Putamen (tissue), 1 donor: ENCODE measurements at regions not wholly inside any gene's neighbourhood (a gene's known extent, or its start where the extent isn't known, plus 50 kb on each side); places are given as distances from the start of the nearest gene placed in this dataset.

Experiments used
- DNase-seq: peaks from one replicate; pipeline ENCODE4 v3.0.0-alpha.2; 2016; ENCODE audit warnings: low spot score

- DNase-seq, result no peak
These were observed 193.4 kb downstream of the ADAMTS15 start for GRCh38 chr11:130641876-130642275.

GRCh38 chr11:130642994-130643393 lies 194.5 kb downstream of the ADAMTS15 start:
- no peak for DNase-seq

GRCh38 chr11:130644187-130644586 lies 195.7 kb downstream of the ADAMTS15 start:
- DNase-seq, result no peak

- DNase-seq, result no peak
These were observed 196.9 kb downstream of the ADAMTS15 start for GRCh38 chr11:130645164-130645842.

- DNase-seq, result no peak
These were observed 197.4 kb downstream of the ADAMTS15 start for GRCh38 chr11:130645843-130646197.

- DNase-seq, result no peak
These were observed 198.4 kb downstream of the ADAMTS15 start for GRCh38 chr11:130646881-130647280.

- no peak for DNase-seq
These were observed 198.9 kb downstream of the ADAMTS15 start for GRCh38 chr11:130647371-130647770.

GRCh38 chr11:130649801-130650200 lies 201.4 kb downstream of the ADAMTS15 start:
- DNase-seq, result no peak

- no peak for DNase-seq
These were observed 202.1 kb downstream of the ADAMTS15 start for GRCh38 chr11:130650456-130651030.

- DNase-seq, result no peak
These were observed 202.8 kb downstream of the ADAMTS15 start for GRCh38 chr11:130651066-130651855.

GRCh38 chr11:130652671-130653335 lies 204.4 kb downstream of the ADAMTS15 start:
- no peak for DNase-seq

- DNase-seq, result no peak
These were observed 205.6 kb downstream of the ADAMTS15 start for GRCh38 chr11:130653838-130654636.

GRCh38 chr11:130655300-130655699 lies 206.9 kb downstream of the ADAMTS15 start:
- DNase-seq, result no peak

GRCh38 chr11:130666781-130667251 lies 218.4 kb downstream of the ADAMTS15 start:
- DNase-seq, result no peak

- DNase-seq, result no peak
These were observed 220.3 kb downstream of the ADAMTS15 start for GRCh38 chr11:130668751-130669150.

GRCh38 chr11:130670200-130670599 lies 221.8 kb downstream of the ADAMTS15 start:
- no peak for DNase-seq

- no peak for DNase-seq
These were observed 223.6 kb downstream of the ADAMTS15 start for GRCh38 chr11:130671801-130672700.

- no peak for DNase-seq
These were observed 224.5 kb downstream of the ADAMTS15 start for GRCh38 chr11:130672911-130673310.

- DNase-seq, result no peak
These were observed 225.3 kb downstream of the ADAMTS15 start for GRCh38 chr11:130673698-130674097.

- DNase-seq, result no peak
These were observed 226.4 kb downstream of the ADAMTS15 start for GRCh38 chr11:130674686-130675308.
